H1 (cell line): ENCODE measurements at regions not wholly inside any gene's neighbourhood (a gene's known extent, or its start where the extent isn't known, plus 50 kb on each side); places are given as distances from the start of the nearest gene placed in this dataset.

Source experiments
- SRF ChIP-seq: IDR thresholded peaks from 2 replicates; pipeline ENCODE4 v1.6.1; 2011; ENCODE audit warnings: mild to moderate bottlenecking, low read depth, low read length, moderate library complexity
- TCF12 ChIP-seq: IDR thresholded peaks from 2 replicates; pipeline ENCODE4 v1.6.1; 2011; ENCODE audit warnings: low read depth, mild to moderate bottlenecking, low read length

- TF ChIP-seq TCF12 (no peak), SRF (no peak)
These were observed 95.7 kb upstream of the PLXNA2 start (continued) for GRCh38 chr1:208339911-208340310.
